ENCODE measurements at regions not wholly inside any gene's neighbourhood (a gene's known extent, or its start where the extent isn't known, plus 50 kb on each side); places are given as distances from the start of the nearest gene placed in this dataset.

DNA sequence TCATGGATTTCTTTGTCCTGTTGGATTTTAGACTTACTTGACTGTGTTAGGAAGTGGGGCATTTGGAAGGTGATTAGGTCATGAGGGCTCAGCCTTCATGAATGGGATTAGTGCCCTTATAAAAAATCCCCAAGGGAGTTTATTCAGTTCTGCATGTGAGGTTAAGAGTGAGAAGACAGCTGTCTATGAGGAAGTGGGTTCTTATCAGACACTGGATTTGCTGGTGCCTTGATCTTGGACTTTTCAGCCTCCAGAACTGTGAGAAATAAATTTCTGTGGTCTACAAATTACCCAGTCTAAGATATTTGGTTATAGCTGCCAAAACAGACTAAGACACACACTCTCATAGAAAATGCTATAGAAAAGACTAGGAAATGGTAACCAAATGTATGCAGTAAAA is 724.7 kb upstream of the FZD8 start:
- TF ChIP-seq, protein P1, sequence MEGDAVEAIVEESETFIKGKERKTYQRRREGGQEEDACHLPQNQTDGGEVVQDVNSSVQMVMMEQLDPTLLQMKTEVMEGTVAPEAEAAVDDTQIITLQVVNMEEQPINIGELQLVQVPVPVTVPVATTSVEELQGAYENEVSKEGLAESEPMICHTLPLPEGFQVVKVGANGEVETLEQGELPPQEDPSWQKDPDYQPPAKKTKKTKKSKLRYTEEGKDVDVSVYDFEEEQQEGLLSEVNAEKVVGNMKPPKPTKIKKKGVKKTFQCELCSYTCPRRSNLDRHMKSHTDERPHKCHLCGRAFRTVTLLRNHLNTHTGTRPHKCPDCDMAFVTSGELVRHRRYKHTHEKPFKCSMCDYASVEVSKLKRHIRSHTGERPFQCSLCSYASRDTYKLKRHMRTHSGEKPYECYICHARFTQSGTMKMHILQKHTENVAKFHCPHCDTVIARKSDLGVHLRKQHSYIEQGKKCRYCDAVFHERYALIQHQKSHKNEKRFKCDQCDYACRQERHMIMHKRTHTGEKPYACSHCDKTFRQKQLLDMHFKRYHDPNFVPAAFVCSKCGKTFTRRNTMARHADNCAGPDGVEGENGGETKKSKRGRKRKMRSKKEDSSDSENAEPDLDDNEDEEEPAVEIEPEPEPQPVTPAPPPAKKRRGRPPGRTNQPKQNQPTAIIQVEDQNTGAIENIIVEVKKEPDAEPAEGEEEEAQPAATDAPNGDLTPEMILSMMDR (IDR thresholded peaks at IDR 0.05): no peak
- no peak for TF ChIP-seq POLR2A (IDR thresholded peaks at IDR 0.05)
